GM12874 (cell line): ENCODE measurements at regions not wholly inside any gene's neighbourhood (a gene's known extent, or its start where the extent isn't known, plus 50 kb on each side); places are given as distances from the start of the nearest gene placed in this dataset.

ENCODE experiments used
- CTCF ChIP-seq: IDR thresholded peaks from 2 replicates; pipeline ENCODE4 v1.5.1; 2011; ENCODE audit warnings: low read depth, mild to moderate bottlenecking, control low read depth, low read length, moderate library complexity; ENCODE audit not compliant: insufficient read depth

GRCh38 chr3:152910211-152910610 is 75.3 kb downstream of the P2RY1 start:
- TF ChIP-seq CTCF: no peak

GRCh38 chr3:152910966-152911365 is 76.0 kb downstream of the P2RY1 start:
- TF ChIP-seq CTCF: no peak

GRCh38 chr3:152915695-152916094 is 80.8 kb downstream of the P2RY1 start:
- no peak for TF ChIP-seq CTCF

GRCh38 chr3:152916753-152917279 is 81.9 kb downstream of the P2RY1 start:
- TF ChIP-seq CTCF: no peak

- no peak for TF ChIP-seq CTCF
Measured at GRCh38 chr3:152921351-152921750, 86.4 kb downstream of the P2RY1 start.

GRCh38 chr3:152922554-152922953 is 87.6 kb downstream of the P2RY1 start:
- TF ChIP-seq CTCF: no peak

- TF ChIP-seq CTCF: no peak
Measured at GRCh38 chr3:152927131-152927530, 92.2 kb downstream of the P2RY1 start.
